Endodermal cell (in vitro differentiated cells): ENCODE measurements at regions not wholly inside any gene's neighbourhood (a gene's known extent, or its start where the extent isn't known, plus 50 kb on each side); places are given as distances from the start of the nearest gene placed in this dataset.

Experiments used
- DNase-seq: peaks from one replicate; pipeline ENCODE4 v3.0.0-alpha.2; 2017
- H3K27ac ChIP-seq: 2 replicates; pipeline ENCODE4 v1.5.1; 2013; ENCODE audit warnings: mild to moderate bottlenecking, low read depth, low read length, moderate library complexity
- H3K27me3 ChIP-seq: 2 replicates; pipeline ENCODE4 v1.6.1; 2013; ENCODE audit warnings: mild to moderate bottlenecking, low read length, moderate library complexity; ENCODE audit not compliant: insufficient read depth, control insufficient read depth, poor library complexity, severe bottlenecking
- H3K36me3 ChIP-seq: 2 replicates; pipeline ENCODE4 v1.7.0; 2013; ENCODE audit warnings: mild to moderate bottlenecking, low read length, moderate library complexity; ENCODE audit not compliant: control insufficient read depth, insufficient read depth
- H3K4me1 ChIP-seq: one replicate; pipeline ENCODE4 v1.7.0; 2013; ENCODE audit warnings: low read length; ENCODE audit not compliant: control insufficient read depth, insufficient read depth
- H3K4me3 ChIP-seq: 2 replicates; pipeline ENCODE4 v1.5.1; 2013; ENCODE audit warnings: mild to moderate bottlenecking, low read length, moderate library complexity
- H3K9ac ChIP-seq: 2 replicates; pipeline ENCODE4 v1.6.1; 2013; ENCODE audit warnings: mild to moderate bottlenecking, low read length, moderate library complexity; ENCODE audit not compliant: poor library complexity, severe bottlenecking; ENCODE audit errors: extremely low read depth
- H3K9me3 ChIP-seq: 2 replicates; pipeline ENCODE4 v1.6.1; 2013; ENCODE audit warnings: mild to moderate bottlenecking, low read length, moderate library complexity; ENCODE audit not compliant: control insufficient read depth
- H3K27ac Mint-ChIP-seq: 2 replicates; pipeline ENCODE4 v1.8.0; 2020; ENCODE audit warnings: mixed read lengths
- H3K27me3 Mint-ChIP-seq: 2 replicates; pipeline ENCODE4 v1.8.0; 2021; ENCODE audit warnings: mild to moderate bottlenecking, mixed read lengths; ENCODE audit not compliant: insufficient read depth
- H3K36me3 Mint-ChIP-seq: 2 replicates; pipeline ENCODE4 v1.8.0; 2020; ENCODE audit warnings: low read depth, mixed read lengths
- H3K4me1 Mint-ChIP-seq: 2 replicates; pipeline ENCODE4 v1.8.0; 2020; ENCODE audit warnings: mixed read lengths
- H3K4me3 Mint-ChIP-seq: 2 replicates; pipeline ENCODE4 v1.8.0; 2020; ENCODE audit warnings: mild to moderate bottlenecking, moderate library complexity, mixed read lengths
- H3K9me3 Mint-ChIP-seq: 2 replicates; pipeline ENCODE4 v1.8.0; 2020; ENCODE audit warnings: mild to moderate bottlenecking, mixed read lengths
- WGBS, 2 experiments: methylation state at CpG; one replicate each; pipeline versions ENCODE4 v1.1.5 to v1.1.7; 2013; ENCODE audit warnings: missing lambda C conversion rate in 2 of 2, mixed read lengths in 1 of 2; ENCODE audit not compliant: insufficient coverage in 1 of 2, insufficient read length in 1 of 2; 5-methylcytosine and 5-hydroxymethylcytosine counted together
- TF ChIP-seq, protein P1 (sequence below): fragments of 200-600 bp; sonication (generic); conservative IDR thresholded peaks from 2 replicates; pipeline ENCODE4 v1.5.0; 2021; ENCODE audit warnings: antibody characterized with exemption, mild to moderate bottlenecking

DNA sequence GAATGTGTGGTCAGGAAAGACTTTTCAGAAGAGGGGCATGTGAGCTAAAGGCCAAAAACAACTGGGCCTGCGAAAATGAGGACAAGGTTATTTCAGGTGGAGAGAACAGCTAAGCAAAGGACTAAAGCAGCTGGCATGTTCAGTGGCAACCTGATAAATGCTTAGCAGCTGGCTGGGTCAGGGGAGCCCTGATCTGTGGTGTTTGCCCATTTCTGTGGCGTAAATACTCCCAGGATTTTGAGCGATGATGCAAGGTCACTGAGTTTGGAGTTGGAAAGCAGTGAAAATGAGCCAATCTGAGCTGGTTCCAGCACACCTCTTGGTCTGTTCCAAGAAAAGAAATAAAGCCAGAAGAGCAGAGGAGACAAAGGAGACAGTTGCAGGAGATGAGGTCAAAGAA is 704.3 kb downstream of the UQCRFS1 start:
- Histone ChIP-seq H3K27ac (no peak overlapping the region), H3K27me3 (no peaks in the 10 kb centered on the region), H3K36me3 (no peaks in the 10 kb centered on the region), H3K9ac (no peak overlapping the region), H3K4me3 (no peak overlapping the region), H3K4me1 (no peaks in the 10 kb centered on the region), H3K9me3 (no peaks in the 10 kb centered on the region)
- H3K36me3 Mint-ChIP-seq, result no peaks in the 10 kb centered on the region
- no peak overlapping the region for H3K27ac Mint-ChIP-seq
- WGBS, 2 experiments, result 79 to 91% methylated on average over 3 of the region's 3 CpGs
- no peaks in the 10 kb centered on the region for H3K27me3 Mint-ChIP-seq
- H3K4me3 Mint-ChIP-seq, result no peak overlapping the region
- TF ChIP-seq, protein P1, sequence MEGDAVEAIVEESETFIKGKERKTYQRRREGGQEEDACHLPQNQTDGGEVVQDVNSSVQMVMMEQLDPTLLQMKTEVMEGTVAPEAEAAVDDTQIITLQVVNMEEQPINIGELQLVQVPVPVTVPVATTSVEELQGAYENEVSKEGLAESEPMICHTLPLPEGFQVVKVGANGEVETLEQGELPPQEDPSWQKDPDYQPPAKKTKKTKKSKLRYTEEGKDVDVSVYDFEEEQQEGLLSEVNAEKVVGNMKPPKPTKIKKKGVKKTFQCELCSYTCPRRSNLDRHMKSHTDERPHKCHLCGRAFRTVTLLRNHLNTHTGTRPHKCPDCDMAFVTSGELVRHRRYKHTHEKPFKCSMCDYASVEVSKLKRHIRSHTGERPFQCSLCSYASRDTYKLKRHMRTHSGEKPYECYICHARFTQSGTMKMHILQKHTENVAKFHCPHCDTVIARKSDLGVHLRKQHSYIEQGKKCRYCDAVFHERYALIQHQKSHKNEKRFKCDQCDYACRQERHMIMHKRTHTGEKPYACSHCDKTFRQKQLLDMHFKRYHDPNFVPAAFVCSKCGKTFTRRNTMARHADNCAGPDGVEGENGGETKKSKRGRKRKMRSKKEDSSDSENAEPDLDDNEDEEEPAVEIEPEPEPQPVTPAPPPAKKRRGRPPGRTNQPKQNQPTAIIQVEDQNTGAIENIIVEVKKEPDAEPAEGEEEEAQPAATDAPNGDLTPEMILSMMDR, result no peak
- peaks cover 5% of the 10 kb centered on the region for H3K4me1 Mint-ChIP-seq
- DNase-seq, result no peak
- H3K9me3 Mint-ChIP-seq, result no peaks in the 10 kb centered on the region

GRCh38 chr19:28505933-28506332 is 707.0 kb downstream of the UQCRFS1 start:
- H3K9me3 ChIP-seq, result no peaks in the 10 kb centered on the region
- no peak overlapping the region for H3K27ac ChIP-seq
- no peak overlapping the region for H3K4me3 Mint-ChIP-seq
- H3K27me3 ChIP-seq, result no peaks in the 10 kb centered on the region
- DNase-seq, result no peak
- H3K36me3 ChIP-seq, result no peaks in the 10 kb centered on the region
- H3K4me3 ChIP-seq, result no peak overlapping the region
- H3K27me3 Mint-ChIP-seq, result no peaks in the 10 kb centered on the region
- TF ChIP-seq, protein P1, result no peak
- no peak overlapping the region for H3K27ac Mint-ChIP-seq
- peaks cover 4% of the 10 kb centered on the region for H3K4me1 ChIP-seq
- no peaks in the 10 kb centered on the region for H3K9me3 Mint-ChIP-seq
- no peaks in the 10 kb centered on the region for H3K36me3 Mint-ChIP-seq
- no peak overlapping the region for H3K9ac ChIP-seq
- peaks cover 17% of the 10 kb centered on the region for H3K4me1 Mint-ChIP-seq
- WGBS, 2 experiments, result 78 to 80% methylated on average over 2 of the region's 2 CpGs

DNA sequence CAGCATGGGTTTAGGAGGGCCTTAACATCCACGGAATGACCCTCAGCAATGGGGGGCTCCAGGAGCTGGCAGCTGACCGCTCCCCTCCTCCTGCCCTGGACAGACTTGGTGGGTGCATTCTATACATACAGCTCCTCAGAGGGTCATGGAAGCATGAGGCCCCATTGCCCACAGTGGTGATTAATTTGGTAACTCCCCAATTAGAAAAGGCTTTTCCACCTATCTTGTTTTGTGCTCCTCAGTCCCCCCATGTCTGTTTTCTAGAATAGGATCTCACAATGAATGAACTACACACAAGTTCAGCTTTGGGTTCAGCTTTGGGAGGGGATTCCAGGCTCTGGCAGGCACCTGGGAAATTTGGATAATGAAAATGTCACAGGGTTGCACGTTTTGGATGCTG is 707.8 kb downstream of the UQCRFS1 start:
- no peak overlapping the region for H3K27ac Mint-ChIP-seq
- H3K4me3 ChIP-seq, result no peak overlapping the region
- WGBS, 2 experiments, result 71 to 80% methylated on average over 1 to 3 of the region's 3 CpGs
- TF ChIP-seq, protein P1, result no peak
- H3K27me3 Mint-ChIP-seq, result no peaks in the 10 kb centered on the region
- H3K4me1 Mint-ChIP-seq, result peaks cover 17% of the 10 kb centered on the region
- no peaks in the 10 kb centered on the region for H3K36me3 ChIP-seq
- H3K9me3 ChIP-seq, result no peaks in the 10 kb centered on the region
- H3K9ac ChIP-seq, result no peak overlapping the region
- no peak overlapping the region for H3K4me3 Mint-ChIP-seq
- no peaks in the 10 kb centered on the region for H3K36me3 Mint-ChIP-seq
- no peak for DNase-seq
- peaks cover 4% of the 10 kb centered on the region for H3K4me1 ChIP-seq
- no peaks in the 10 kb centered on the region for H3K27me3 ChIP-seq
- no peaks in the 10 kb centered on the region for H3K9me3 Mint-ChIP-seq
- H3K27ac ChIP-seq, result no peak overlapping the region
